OCI-LY1 (cell line): ENCODE measurements at regions not wholly inside any gene's neighbourhood (a gene's known extent, or its start where the extent isn't known, plus 50 kb on each side); places are given as distances from the start of the nearest gene placed in this dataset.

ENCODE experiments used
- H2AFZ ChIP-seq: fragments of 200-600 bp; sonication (generic), shearing (Covaris generic); 2 replicates; pipeline ENCODE4 v1.6.0; 2014; ENCODE audit warnings: antibody characterized with exemption, mild to moderate bottlenecking, low read length
- H3F3A ChIP-seq: fragments of 200-600 bp; sonication (generic), shearing (Covaris generic); 2 replicates; pipeline ENCODE4 v1.6.0; 2014; ENCODE audit warnings: mild to moderate bottlenecking, antibody characterized with exemption, low read length, moderate library complexity; ENCODE audit not compliant: insufficient read depth
- H3K27ac ChIP-seq: fragments of 200-600 bp; sonication (generic); 2 replicates; pipeline ENCODE4 v1.5.1; 2014; ENCODE audit warnings: low read length, mixed run types, mild to moderate bottlenecking, low read depth; ENCODE audit not compliant: poor library complexity, severe bottlenecking
- H3K27me3 ChIP-seq: fragments of 200-600 bp; sonication (generic); 2 replicates; pipeline ENCODE4 v1.6.0; 2014; ENCODE audit warnings: antibody characterized with exemption, mild to moderate bottlenecking, low read length, moderate library complexity; ENCODE audit not compliant: insufficient read depth
- H3K36me3 ChIP-seq: fragments of 200-600 bp; sonication (generic); 2 replicates; pipeline ENCODE4 v1.6.1; 2014; ENCODE audit warnings: mild to moderate bottlenecking, antibody characterized with exemption, low read length, moderate library complexity, mixed read lengths; ENCODE audit not compliant: insufficient read depth
- H3K4me1 ChIP-seq: fragments of 200-600 bp; sonication (generic); 2 replicates; pipeline ENCODE4 v1.5.1; 2014; ENCODE audit warnings: mild to moderate bottlenecking, low read length, moderate library complexity; ENCODE audit not compliant: insufficient read depth, severe bottlenecking
- H3K4me2 ChIP-seq: fragments of 200-600 bp; sonication (generic), shearing (Covaris generic); 2 replicates; pipeline ENCODE4 v1.6.1; 2014; ENCODE audit warnings: low read length
- H3K4me3 ChIP-seq: fragments of 200-600 bp; sonication (generic); 2 replicates; pipeline ENCODE4 v1.5.1; 2014; ENCODE audit warnings: low read length, low read depth, mild to moderate bottlenecking, mixed read lengths; ENCODE audit not compliant: poor library complexity, severe bottlenecking
- H3K79me2 ChIP-seq: fragments of 200-600 bp; shearing (Covaris generic); 2 replicates; pipeline ENCODE4 v1.6.1; 2016; ENCODE audit warnings: mixed run types, low read length, mixed read lengths; ENCODE audit not compliant: insufficient read depth
- H3K9ac ChIP-seq: fragments of 200-600 bp; sonication (generic), shearing (Covaris generic); 2 replicates; pipeline ENCODE4 v1.6.1; 2014; ENCODE audit warnings: mild to moderate bottlenecking, low read length, mixed read lengths
- H3K9me2 ChIP-seq: fragments of 200-600 bp; sonication (generic), shearing (Covaris generic); 2 replicates; pipeline ENCODE4 v1.6.1; 2014; ENCODE audit warnings: low read depth, mild to moderate bottlenecking, low read length, mixed read lengths
- H3K9me3 ChIP-seq: fragments of 200-600 bp; shearing (Covaris generic); 2 replicates; pipeline ENCODE4 v1.6.1; 2014; ENCODE audit warnings: low read length, mixed read lengths
- H4K20me1 ChIP-seq: fragments of 200-600 bp; sonication (generic), shearing (Covaris generic); 2 replicates; pipeline ENCODE4 v1.6.0; 2016; ENCODE audit warnings: mild to moderate bottlenecking, low read length; ENCODE audit not compliant: insufficient read depth
- EZH2 ChIP-seq: fragments of 200-600 bp; sonication (generic), shearing (Covaris generic); IDR thresholded peaks from 2 replicates; pipeline ENCODE4 v1.8.0; 2017; ENCODE audit warnings: borderline replicate concordance, mixed run types, mild to moderate bottlenecking, antibody characterized with exemption, low read length, moderate library complexity, mixed read lengths
- TF ChIP-seq, protein P1 (sequence below): fragments of 200-600 bp; sonication (generic), shearing (Covaris generic); IDR thresholded peaks from 2 replicates; pipeline ENCODE4 v1.5.1; 2017; ENCODE audit warnings: mild to moderate bottlenecking, antibody characterized with exemption, low read length, moderate library complexity, mixed read lengths

- no peak overlapping the region for H3K4me3 ChIP-seq
- H3K27ac ChIP-seq: no peak overlapping the region
- no peaks in the 10 kb centered on the region for H3F3A ChIP-seq
- H3K9me2 ChIP-seq: no peaks in the 10 kb centered on the region
- no peaks in the 10 kb centered on the region for H3K27me3 ChIP-seq
- no peaks in the 10 kb centered on the region for H3K4me1 ChIP-seq
- no peak overlapping the region for H3K4me2 ChIP-seq
- TF ChIP-seq, protein P1, sequence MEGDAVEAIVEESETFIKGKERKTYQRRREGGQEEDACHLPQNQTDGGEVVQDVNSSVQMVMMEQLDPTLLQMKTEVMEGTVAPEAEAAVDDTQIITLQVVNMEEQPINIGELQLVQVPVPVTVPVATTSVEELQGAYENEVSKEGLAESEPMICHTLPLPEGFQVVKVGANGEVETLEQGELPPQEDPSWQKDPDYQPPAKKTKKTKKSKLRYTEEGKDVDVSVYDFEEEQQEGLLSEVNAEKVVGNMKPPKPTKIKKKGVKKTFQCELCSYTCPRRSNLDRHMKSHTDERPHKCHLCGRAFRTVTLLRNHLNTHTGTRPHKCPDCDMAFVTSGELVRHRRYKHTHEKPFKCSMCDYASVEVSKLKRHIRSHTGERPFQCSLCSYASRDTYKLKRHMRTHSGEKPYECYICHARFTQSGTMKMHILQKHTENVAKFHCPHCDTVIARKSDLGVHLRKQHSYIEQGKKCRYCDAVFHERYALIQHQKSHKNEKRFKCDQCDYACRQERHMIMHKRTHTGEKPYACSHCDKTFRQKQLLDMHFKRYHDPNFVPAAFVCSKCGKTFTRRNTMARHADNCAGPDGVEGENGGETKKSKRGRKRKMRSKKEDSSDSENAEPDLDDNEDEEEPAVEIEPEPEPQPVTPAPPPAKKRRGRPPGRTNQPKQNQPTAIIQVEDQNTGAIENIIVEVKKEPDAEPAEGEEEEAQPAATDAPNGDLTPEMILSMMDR: no peak
- no peak for TF ChIP-seq EZH2
- no peak overlapping the region for H3K9ac ChIP-seq
- no peaks in the 10 kb centered on the region for H3K36me3 ChIP-seq
- no peaks in the 10 kb centered on the region for H3K9me3 ChIP-seq
- no peaks in the 10 kb centered on the region for H4K20me1 ChIP-seq
- H2AFZ ChIP-seq: no peak overlapping the region
- no peaks in the 10 kb centered on the region for H3K79me2 ChIP-seq
Measured at GRCh38 chr14:86414146-86414545, 884.2 kb downstream of the FLRT2 start.

DNA sequence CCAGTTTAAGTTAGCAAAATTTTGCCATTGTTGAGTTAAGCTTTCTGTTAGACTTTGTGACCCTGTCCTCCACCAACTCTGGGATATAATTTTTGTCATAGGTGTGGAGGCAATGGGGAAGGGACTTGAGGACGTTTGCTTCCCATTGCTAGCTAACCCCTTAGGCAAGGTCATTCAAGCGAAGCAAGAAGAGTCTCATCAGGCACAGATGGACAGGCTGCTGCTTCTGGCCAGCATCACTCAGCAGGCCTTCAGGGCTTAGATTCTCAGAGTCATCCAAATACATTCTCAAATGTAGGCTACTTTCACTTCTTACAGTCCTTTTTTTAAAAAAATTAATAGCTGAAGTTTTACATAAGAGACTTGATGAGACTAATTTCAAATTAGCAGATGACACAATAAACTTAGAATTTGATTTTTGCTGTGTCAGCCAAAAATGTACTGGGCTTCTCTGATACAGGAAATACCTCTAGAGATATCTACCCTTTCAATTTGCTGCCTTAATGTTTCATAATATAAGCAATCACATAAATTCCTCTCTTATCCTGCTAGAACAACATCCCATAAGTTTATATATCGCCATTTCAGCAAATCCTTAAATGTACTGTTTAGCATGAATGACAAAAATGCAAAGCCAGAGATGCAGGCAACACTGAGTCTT, 875.2 kb downstream of the FLRT2 start:
- no peaks in the 10 kb centered on the region for H3K4me1 ChIP-seq
- no peaks in the 10 kb centered on the region for H3K9me2 ChIP-seq
- H3F3A ChIP-seq: no peaks in the 10 kb centered on the region
- no peaks in the 10 kb centered on the region for H3K36me3 ChIP-seq
- no peaks in the 10 kb centered on the region for H3K9me3 ChIP-seq
- H3K27ac ChIP-seq: no peak overlapping the region
- no peak overlapping the region for H3K9ac ChIP-seq
- H3K4me2 ChIP-seq: no peak overlapping the region
- no peaks in the 10 kb centered on the region for H3K27me3 ChIP-seq
- TF ChIP-seq, protein P1: no peak
- no peak for TF ChIP-seq EZH2
- H3K79me2 ChIP-seq: no peaks in the 10 kb centered on the region
- H4K20me1 ChIP-seq: no peaks in the 10 kb centered on the region
- H3K4me3 ChIP-seq: no peak overlapping the region
- H2AFZ ChIP-seq: no peak overlapping the region

DNA sequence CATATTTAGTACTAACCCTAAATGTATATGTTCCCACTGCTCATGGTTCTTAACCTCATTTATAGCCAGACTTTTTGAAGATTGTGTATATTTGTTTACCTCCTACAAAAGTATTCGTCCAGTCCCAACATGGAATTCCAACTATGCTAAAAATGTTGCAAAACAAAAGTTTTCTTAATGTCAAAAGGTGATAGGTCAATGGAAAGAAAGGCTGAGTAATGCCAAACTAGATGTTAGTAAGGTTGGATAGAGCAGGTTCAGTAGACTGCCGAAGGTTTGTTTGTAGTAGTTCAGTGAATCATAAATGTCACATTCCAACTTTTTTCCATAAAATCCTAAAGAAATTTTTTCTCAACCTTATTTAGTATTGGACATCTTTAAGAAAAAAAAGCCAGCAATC, 874.5 kb downstream of the FLRT2 start:
- no peak overlapping the region for H3K27ac ChIP-seq
- no peak for TF ChIP-seq EZH2
- TF ChIP-seq, protein P1: no peak
- no peaks in the 10 kb centered on the region for H3K79me2 ChIP-seq
- H3K9me3 ChIP-seq: no peaks in the 10 kb centered on the region
- H4K20me1 ChIP-seq: no peaks in the 10 kb centered on the region
- H3K4me3 ChIP-seq: no peak overlapping the region
- no peaks in the 10 kb centered on the region for H3K36me3 ChIP-seq
- no peak overlapping the region for H3K4me2 ChIP-seq
- no peak overlapping the region for H3K9ac ChIP-seq
- no peaks in the 10 kb centered on the region for H3F3A ChIP-seq
- H2AFZ ChIP-seq: no peak overlapping the region
- H3K4me1 ChIP-seq: no peaks in the 10 kb centered on the region
- H3K9me2 ChIP-seq: no peaks in the 10 kb centered on the region
- no peaks in the 10 kb centered on the region for H3K27me3 ChIP-seq
